HCT116 (cell line): ENCODE measurements at regions not wholly inside any gene's neighbourhood (a gene's known extent, or its start where the extent isn't known, plus 50 kb on each side); places are given as distances from the start of the nearest gene placed in this dataset.

Experiments used
- ATAC-seq: fragments of 200-7000 bp; cut with Tn5 transposase; 2 replicates; pipeline ENCODE4 v1.9.1; 2020; ENCODE audit warnings: mild to moderate bottlenecking, moderate library complexity
- BruUV-seq: library from RNA; stranded (reverse); fragments of 400-500 nt; replicated peaks from 2 replicates; lab custom pipeline; 2021; lab: Mats Ljungman, UMichigan
- CTCF ChIA-PET: fragments of 300-600 bp; sonication (Branson Sonifier 250); formaldehyde crosslinking; loops from one replicate; lab custom pipeline; 2021; ENCODE audit warnings: antibody characterized with exemption; lab: Charles Lee
- POLR2A ChIA-PET: fragments of 300-600, 350-600 bp; sonication (Branson Sonifier 250); formaldehyde crosslinking; loops from one replicate; lab custom pipeline; 2021; ENCODE audit warnings: antibody characterized with exemption; lab: Charles Lee
- RAD21 ChIA-PET, 2 experiments: fragments of 300-600 bp; sonication (Branson Sonifier 250); formaldehyde crosslinking; loops; one replicate each; lab custom pipeline; 2023; ENCODE audit warnings: low total read pairs in 2 of 2; ENCODE audit not compliant: uncharacterized antibody in 2 of 2, unreplicated experiment in 2 of 2, low non-redundant PET in 1 of 2; lab: Charles Lee
- DNase-seq: peaks from one replicate; pipeline ENCODE4 v3.0.0-alpha.2; 2010; ENCODE audit warnings: low read depth, low spot score
- H2AFZ ChIP-seq: fragments of 200-600 bp; shearing (Covaris generic), sonication (generic); 2 replicates; pipeline ENCODE4 v1.6.1; 2017; ENCODE audit warnings: low read depth, mixed run types, mixed read lengths, antibody characterized with exemption, low read length; ENCODE audit not compliant: poor library complexity, severe bottlenecking
- H3K27ac ChIP-seq: 2 replicates; pipeline ENCODE4 v1.5.1; 2012; ENCODE audit warnings: low read depth, low read length
- H3K27me3 ChIP-seq: fragments of 200-600 bp; sonication (generic); 2 replicates; pipeline ENCODE4 v1.6.1; 2016; ENCODE audit warnings: mixed run types, low read length, mixed read lengths; ENCODE audit not compliant: insufficient read depth
- H3K36me3 ChIP-seq, 2 experiments: fragments of 200-500 bp in 1 of 2; fragments of 200-600 bp in 1 of 2; sonication (Bioruptor generic) in 1 of 2; sonication (generic) in 1 of 2; 2 replicates each; pipeline versions ENCODE4 v1.5.1 to v1.6.1; 2014 to 2016; ENCODE audit warnings: low read length in 2 of 2, inconsistent platforms in 1 of 2, mixed read lengths in 1 of 2, mixed run types in 1 of 2; ENCODE audit not compliant: insufficient read depth in 2 of 2, control insufficient read depth in 1 of 2
- H3K4me1 ChIP-seq, 2 experiments: fragments of 200-600 bp in 1 of 2; sonication (generic) in 1 of 2; 2 replicates each; pipeline versions ENCODE4 v1.5.1 to v1.6.1; 2012 to 2017; ENCODE audit warnings: low read length in 2 of 2, inconsistent platforms in 1 of 2, mild to moderate bottlenecking in 1 of 2, mixed read lengths in 1 of 2, mixed run types in 1 of 2, moderate library complexity in 1 of 2; ENCODE audit not compliant: insufficient read depth in 2 of 2, control insufficient read depth in 1 of 2
- H3K4me2 ChIP-seq: fragments of 200-600 bp; sonication (generic); 2 replicates; pipeline ENCODE4 v1.6.1; 2017; ENCODE audit warnings: mixed run types, low read length, mixed read lengths
- H3K4me3 ChIP-seq, 2 experiments: fragments of 200-600 bp in 1 of 2; sonication (generic) in 1 of 2; replicated peaks in 1 of 2; 2 replicates each; pipeline ENCODE4 v1.5.1; 2011 to 2016; ENCODE audit warnings: low read length in 2 of 2, control low read depth in 1 of 2, low read depth in 1 of 2, mild to moderate bottlenecking in 1 of 2, mixed read lengths in 1 of 2, mixed run types in 1 of 2
- H3K79me2 ChIP-seq: fragments of 200-600 bp; sonication (generic); 2 replicates; pipeline ENCODE4 v1.6.1; 2017; ENCODE audit warnings: mild to moderate bottlenecking, mixed run types, low read length, moderate library complexity, mixed read lengths; ENCODE audit not compliant: insufficient read depth
- H3K9ac ChIP-seq: fragments of 200-600 bp; sonication (generic); 2 replicates; pipeline ENCODE4 v1.6.1; 2016; ENCODE audit warnings: low read length, mixed read lengths
- H3K9me2 ChIP-seq: fragments of 200-600 bp; sonication (generic), shearing (Covaris generic); 2 replicates; pipeline ENCODE4 v1.6.1; 2017; ENCODE audit warnings: mixed run types, mild to moderate bottlenecking, moderate library complexity; ENCODE audit not compliant: insufficient read depth
- H3K9me3 ChIP-seq, 2 experiments: fragments of 200-500 bp in 1 of 2; fragments of 200-600 bp in 1 of 2; sonication (Bioruptor generic) in 1 of 2; sonication (generic) in 1 of 2; 2 replicates each; pipeline ENCODE4 v1.6.1; 2014 to 2017; ENCODE audit warnings: low read length in 2 of 2, mixed read lengths in 2 of 2, inconsistent platforms in 1 of 2, low read depth in 1 of 2, mild to moderate bottlenecking in 1 of 2, mixed run types in 1 of 2, moderate library complexity in 1 of 2; ENCODE audit not compliant: control insufficient read depth in 1 of 2, insufficient read depth in 1 of 2
- H4K20me1 ChIP-seq: fragments of 200-600 bp; sonication (generic), shearing (Covaris generic); 2 replicates; pipeline ENCODE4 v1.6.1; 2017; ENCODE audit warnings: mixed run types, mild to moderate bottlenecking, moderate library complexity; ENCODE audit not compliant: insufficient read depth
- ATF3 ChIP-seq: IDR thresholded peaks from 2 replicates; pipeline ENCODE4 v1.6.1; 2012
- CBX3 ChIP-seq: IDR thresholded peaks from 2 replicates; pipeline ENCODE4 v1.6.1; 2012; ENCODE audit warnings: low read depth
- CTCF ChIP-seq, 3 experiments: fragments of 200-600 bp in 1 of 3; sonication (generic) in 1 of 3; IDR thresholded peaks in 2 of 3; conservative IDR thresholded peaks in 1 of 3; 2 replicates each; pipeline ENCODE4 v1.5.1; 2012 to 2017; ENCODE audit warnings: low read depth in 2 of 3, low read length in 2 of 3, antibody characterized with exemption in 1 of 3, borderline replicate concordance in 1 of 3, control low read depth in 1 of 3, mild to moderate bottlenecking in 1 of 3, mixed read lengths in 1 of 3, mixed run types in 1 of 3, moderate library complexity in 1 of 3; ENCODE audit not compliant: insufficient read depth in 1 of 3
- EZH2 ChIP-seq: fragments of 200-600 bp; sonication (generic); IDR thresholded peaks from 2 replicates; pipeline ENCODE4 v1.6.1; 2017; ENCODE audit warnings: antibody characterized with exemption, mixed run types
- EZH2phosphoT487 ChIP-seq: fragments of 200-600 bp; IDR thresholded peaks from 2 replicates; pipeline ENCODE4 v1.6.1; 2018; ENCODE audit warnings: antibody characterized with exemption, borderline replicate concordance
- FOSL1 ChIP-seq: IDR thresholded peaks from 2 replicates; pipeline ENCODE4 v1.6.1; 2012; ENCODE audit warnings: low read depth
- POLR2A ChIP-seq: IDR thresholded peaks from 2 replicates; pipeline ENCODE4 v1.7.0; 2011; ENCODE audit warnings: borderline replicate concordance; ENCODE audit not compliant: insufficient read depth, insufficient read length; ENCODE audit errors: extremely low read depth
- RAD21 ChIP-seq: IDR thresholded peaks from 2 replicates; pipeline ENCODE4 v1.6.1; 2012; ENCODE audit warnings: low read depth, mild to moderate bottlenecking
- SIN3A ChIP-seq: IDR thresholded peaks from 2 replicates; pipeline ENCODE4 v1.6.1; 2012; ENCODE audit warnings: low read depth
- SRF ChIP-seq: IDR thresholded peaks from 2 replicates; pipeline ENCODE4 v1.6.1; 2012; ENCODE audit warnings: low read depth
- ZFX ChIP-seq: fragments of 450-650 bp; IDR thresholded peaks from 2 replicates; pipeline ENCODE4 v1.6.1; 2017
- intact Hi-C: fragments of 100-400 bp; cut with micrococcal nuclease; formaldehyde crosslinking; loops from 2 replicates; pipeline ENCODE4 v1.10.0; 2022

GRCh38 chr7:65304175-65304574 lies 69.5 kb upstream of the ZNF92 start:
- Histone ChIP-seq H3K27ac (no peak overlapping the region), H3K4me1 (no peaks in the 10 kb centered on the region), H3K9me3 (no peaks in the 10 kb centered on the region), H3K9ac (no peak overlapping the region), H3K79me2 (no peaks in the 10 kb centered on the region), H3K36me3 (no peaks in the 10 kb centered on the region), H3K4me2 (no peak overlapping the region), H4K20me1 (no peaks in the 10 kb centered on the region), H3K4me3 (no peak overlapping the region), H3K27me3 (no peaks in the 10 kb centered on the region), H2AFZ (no peak overlapping the region), H3K9me2 (no peaks in the 10 kb centered on the region)
- CTCF ChIA-PET: interaction anchor here (1.0 kb wide), 1 partner anchor 88 kb away, joined by 4 read pairs; no protein-coding TSS in a partner anchor
- POLR2A ChIA-PET: no interaction called here
- DNase-seq (no peak), ATAC-seq (no peak)
- RAD21 ChIA-PET: no interaction called here
- TF ChIP-seq EZH2phosphoT487 (no peak), POLR2A (no peak), FOSL1 (no peak)
- intact Hi-C loops: no loop called here
- BruUV-seq: no TSS peak

- DNase-seq: no peak
- RAD21 ChIA-PET: no interaction called here
These were observed 70.8 kb upstream of the ZNF92 start for GRCh38 chr7:65302883-65303282.

GRCh38 chr7:65301007-65301406 lies 72.6 kb upstream of the ZNF92 start:
- CTCF ChIA-PET: no interaction called here
- POLR2A ChIA-PET: no interaction called here
- Histone ChIP-seq H3K9me2 (no peaks in the 10 kb centered on the region), H3K79me2 (no peaks in the 10 kb centered on the region), H3K4me3 (no peak overlapping the region), H4K20me1 (no peaks in the 10 kb centered on the region), H3K9me3 (no peaks in the 10 kb centered on the region), H3K4me1 (no peaks in the 10 kb centered on the region), H2AFZ (no peak overlapping the region), H3K27me3 (no peaks in the 10 kb centered on the region), H3K9ac (no peak overlapping the region), H3K27ac (no peak overlapping the region), H3K36me3 (no peaks in the 10 kb centered on the region), H3K4me2 (no peak overlapping the region)
- DNase-seq (no peak), ATAC-seq (no peak)
- RAD21 ChIA-PET: no interaction called here
- intact Hi-C loops: no loop called here
- BruUV-seq: no TSS peak
- no peak for TF ChIP-seq CTCF (IDR thresholded peaks at IDR 0.05 in 2 of 3, conservative IDR thresholded peaks at IDR 0.05 in 1 of 3; ENCODE audit: borderline replicate concordance in 1 of 3, insufficient read depth in 1 of 3, low read depth in 2 of 3, low read length in 2 of 3)
- TF ChIP-seq SRF: no peak
- TF ChIP-seq ZFX: no peak
- TF ChIP-seq EZH2: no peak
- TF ChIP-seq CBX3: no peak
- TF ChIP-seq ATF3: no peak
- no peak for TF ChIP-seq SIN3A
- TF ChIP-seq FOSL1: no peak

More at GRCh38 chr7:65302883-65303282, 70.8 kb upstream of the ZNF92 start:
- no peaks in the 10 kb centered on the region for H3K36me3 ChIP-seq
- no peaks in the 10 kb centered on the region for H3K9me2 ChIP-seq
- no peak overlapping the region for H3K4me3 ChIP-seq
- H3K9me3 ChIP-seq: no peaks in the 10 kb centered on the region
- BruUV-seq: no TSS peak
- no peak for TF ChIP-seq RAD21
- CTCF ChIA-PET: no interaction called here
- no peak overlapping the region for H2AFZ ChIP-seq
- H3K4me2 ChIP-seq: no peak overlapping the region
- intact Hi-C loops: no loop called here
- no peaks in the 10 kb centered on the region for H4K20me1 ChIP-seq
- H3K27me3 ChIP-seq: no peaks in the 10 kb centered on the region
- no peak overlapping the region for H3K9ac ChIP-seq
- H3K4me1 ChIP-seq: no peaks in the 10 kb centered on the region
- H3K27ac ChIP-seq: no peak overlapping the region
- H3K79me2 ChIP-seq: no peaks in the 10 kb centered on the region
- POLR2A ChIA-PET: no interaction called here
- ATAC-seq: no peak
